Right cardiac atrium (tissue), 5 donors: ENCODE measurements at regions not wholly inside any gene's neighbourhood (a gene's known extent, or its start where the extent isn't known, plus 50 kb on each side); places are given as distances from the start of the nearest gene placed in this dataset.

Experiments used
- ATAC-seq, 2 donors: fragments of 200-7000 bp; cut with Tn5 transposase; one replicate each; pipeline versions ENCODE4 v1.8.0 to v1.9.1; 2020; ENCODE audit warnings: moderate library complexity in 2 of 2, mild to moderate bottlenecking in 1 of 2
- DNase-seq, 3 donors: peaks; one replicate each; pipeline ENCODE4 v3.0.0-alpha.2; 2020
- H3K27ac ChIP-seq: one replicate; pipeline ENCODE4 v1.5.1; 2013; ENCODE audit warnings: mild to moderate bottlenecking, low read length, control low read depth, moderate library complexity
- H3K27me3 ChIP-seq: one replicate; pipeline ENCODE4 v1.6.1; 2013; ENCODE audit not compliant: control insufficient read depth, insufficient read depth
- H3K4me1 ChIP-seq: one replicate; pipeline ENCODE4 v1.6.1; 2013; ENCODE audit warnings: low read length; ENCODE audit not compliant: control insufficient read depth, insufficient read depth
- H3K4me3 ChIP-seq: one replicate; pipeline ENCODE4 v1.5.1; 2013; ENCODE audit warnings: low read length, control low read depth
- H3K9me3 ChIP-seq: one replicate; pipeline ENCODE4 v1.6.1; 2013; ENCODE audit warnings: low read length; ENCODE audit not compliant: control insufficient read depth
- whole genome bisulfite sequencing: extraction: QIAGEN DNeasy Blood & Tissue Kit; methylation state at CpG from one replicate; pipeline ENCODE4 v1.1.7; 2013; 5-methylcytosine and 5-hydroxymethylcytosine counted together
- intact Hi-C, 4 donors: fragments of 100-400 bp; cut with DNase I; formaldehyde crosslinking; loops; one replicate each; pipeline versions ENCODE4 v1.11.0 to v1.14.0; 2022 to 2023
- donor health status: healthy with polysubstance abuse.
- donor health status: DM: no; HTN: yes; CAD: no.
- donor health status: DM: no; HTN: no; CAD: no.
- donor health status: DM: no; HTN: yes; CAD: no; lungs with severe emphysema.
- donor health status: DM: yes; HTN: yes; CAD: no.

- intact Hi-C loops = no loop called here
- no peaks in the 10 kb centered on the region for H3K27me3 ChIP-seq
- ATAC-seq = no peak
- H3K27ac ChIP-seq = no peak overlapping the region
- DNase-seq = no peak
- no peaks in the 10 kb centered on the region for H3K9me3 ChIP-seq
- WGBS = 81% methylated on average over 1 of the region's 1 CpG
- no peaks in the 10 kb centered on the region for H3K4me1 ChIP-seq
- no peak overlapping the region for H3K4me3 ChIP-seq
Measured at GRCh38 chr6:56407883-56408410, 160.6 kb upstream of the COL21A1 start.

- DNase-seq = no peak
- no peak overlapping the region for H3K27ac ChIP-seq
- no peaks in the 10 kb centered on the region for H3K27me3 ChIP-seq
- 92% methylated on average over 3 of the region's 3 CpGs for WGBS
- H3K9me3 ChIP-seq = no peaks in the 10 kb centered on the region
- no peaks in the 10 kb centered on the region for H3K4me1 ChIP-seq
- no peak overlapping the region for H3K4me3 ChIP-seq
- intact Hi-C loops = no loop called here
- no peak for ATAC-seq
Measured at GRCh38 chr6:56406276-56407269, 159.2 kb upstream of the COL21A1 start.

- no peak for DNase-seq
- Histone ChIP-seq H3K27me3 (no peaks in the 10 kb centered on the region), H3K9me3 (no peaks in the 10 kb centered on the region), H3K4me3 (no peak overlapping the region), H3K4me1 (no peaks in the 10 kb centered on the region), H3K27ac (no peak overlapping the region)
- no peak for ATAC-seq
- intact Hi-C loops = no loop called here
- WGBS = 83% methylated on average over 2 of the region's 2 CpGs
Measured at GRCh38 chr6:56404599-56404998, 157.2 kb upstream of the COL21A1 start.

GRCh38 chr6:56403745-56404144 is 156.4 kb upstream of the COL21A1 start:
- Histone ChIP-seq H3K9me3 (no peaks in the 10 kb centered on the region), H3K4me1 (no peaks in the 10 kb centered on the region), H3K27ac (no peak overlapping the region), H3K4me3 (no peak overlapping the region), H3K27me3 (no peaks in the 10 kb centered on the region)
- peak in 1 of 2 donors; percentile 70 for ATAC-seq
- WGBS = 28% methylated on average over 2 of the region's 2 CpGs
- DNase-seq = no peak
- intact Hi-C loops = no loop called here

GRCh38 chr6:56401477-56402070 is 154.2 kb upstream of the COL21A1 start:
- intact Hi-C loops = no loop called here
- no peaks in the 10 kb centered on the region for H3K4me1 ChIP-seq
- no peak overlapping the region for H3K27ac ChIP-seq
- H3K4me3 ChIP-seq = no peak overlapping the region
- 97% methylated on average over 1 of the region's 1 CpG for WGBS
- ATAC-seq (no peak), DNase-seq (no peak)
- no peaks in the 10 kb centered on the region for H3K27me3 ChIP-seq
- H3K9me3 ChIP-seq = no peaks in the 10 kb centered on the region

GRCh38 chr6:56400273-56400672 is 152.9 kb upstream of the COL21A1 start:
- WGBS = 80% methylated on average over 4 of the region's 4 CpGs
- Histone ChIP-seq H3K4me3 (no peak overlapping the region), H3K27me3 (no peaks in the 10 kb centered on the region), H3K27ac (no peak overlapping the region), H3K9me3 (no peaks in the 10 kb centered on the region), H3K4me1 (no peaks in the 10 kb centered on the region)
- intact Hi-C loops = no loop called here
- DNase-seq = no peak
- no peak for ATAC-seq

GRCh38 chr6:56399672-56400263 is 152.4 kb upstream of the COL21A1 start:
- Histone ChIP-seq H3K4me3 (no peak overlapping the region), H3K4me1 (no peaks in the 10 kb centered on the region), H3K9me3 (no peaks in the 10 kb centered on the region), H3K27me3 (no peaks in the 10 kb centered on the region), H3K27ac (no peak overlapping the region)
- DNase-seq (no peak), ATAC-seq (no peak)
- intact Hi-C loops = no loop called here
- 87% methylated on average over 10 of the region's 10 CpGs for WGBS

- no peak for DNase-seq
- Histone ChIP-seq H3K27ac (no peak overlapping the region), H3K4me3 (no peak overlapping the region), H3K4me1 (no peaks in the 10 kb centered on the region), H3K27me3 (no peaks in the 10 kb centered on the region), H3K9me3 (no peaks in the 10 kb centered on the region)
- 90% methylated on average over 2 of the region's 2 CpGs for WGBS
- ATAC-seq = no peak
- intact Hi-C loops = no loop called here
Measured at GRCh38 chr6:56399250-56399671, 151.9 kb upstream of the COL21A1 start.

GRCh38 chr6:56396435-56396834 is 149.1 kb upstream of the COL21A1 start:
- no peak overlapping the region for H3K4me3 ChIP-seq
- WGBS = 91% methylated on average over 2 of the region's 2 CpGs
- no peaks in the 10 kb centered on the region for H3K9me3 ChIP-seq
- ATAC-seq = no peak
- no peak for DNase-seq
- no peaks in the 10 kb centered on the region for H3K4me1 ChIP-seq
- no peak overlapping the region for H3K27ac ChIP-seq
- intact Hi-C loops = no loop called here
- no peaks in the 10 kb centered on the region for H3K27me3 ChIP-seq

- WGBS = 94% methylated on average over 13 of the region's 13 CpGs
- H3K27ac ChIP-seq = no peak overlapping the region
- no peak for DNase-seq
- intact Hi-C loops = no loop called here
- no peaks in the 10 kb centered on the region for H3K9me3 ChIP-seq
- no peaks in the 10 kb centered on the region for H3K27me3 ChIP-seq
- H3K4me1 ChIP-seq = no peaks in the 10 kb centered on the region
- ATAC-seq = no peak
- no peak overlapping the region for H3K4me3 ChIP-seq
Measured at GRCh38 chr6:56393615-56394612, 146.5 kb upstream of the COL21A1 start.
